ENCODE measurements at regions not wholly inside any gene's neighbourhood (a gene's known extent, or its start where the extent isn't known, plus 50 kb on each side); places are given as distances from the start of the nearest gene placed in this dataset.

- no peak for TF ChIP-seq MAX (CRISPR knock-in tag; IDR thresholded peaks at IDR 0.05)
- TF ChIP-seq ATF3 (CRISPR knock-in tag; conservative IDR thresholded peaks at IDR 0.05), result no peak
- no peak for TF ChIP-seq CTCF (IDR thresholded peaks at IDR 0.05)
- no peak for TF ChIP-seq USF2 (CRISPR knock-in tag; IDR thresholded peaks at IDR 0.05)
- no peak for TF ChIP-seq ZNF317 (CRISPR knock-in tag; IDR thresholded peaks at IDR 0.05; ENCODE audit: borderline replicate concordance, low read depth)
- TF ChIP-seq NFYB (CRISPR knock-in tag; conservative IDR thresholded peaks at IDR 0.05; ENCODE audit: low read depth), result no peak
- TF ChIP-seq E2F1 (CRISPR knock-in tag; IDR thresholded peaks at IDR 0.05), result no peak
- TF ChIP-seq CBFB (CRISPR knock-in tag; IDR thresholded peaks at IDR 0.05; ENCODE audit: low read depth), result no peak
- no peak for TF ChIP-seq ZMAT4 (CRISPR knock-in tag; IDR thresholded peaks at IDR 0.05)
- TF ChIP-seq NFE2L1 (CRISPR knock-in tag; IDR thresholded peaks at IDR 0.05), result no peak
- no peak for TF ChIP-seq E2F5 (CRISPR knock-in tag; IDR thresholded peaks at IDR 0.05)
- no peak for TF ChIP-seq NR2C2 (CRISPR knock-in tag; IDR thresholded peaks at IDR 0.05)
- no peak for TF ChIP-seq PRDM15 (CRISPR knock-in tag; IDR thresholded peaks at IDR 0.05)
- TF ChIP-seq FOXP4 (CRISPR knock-in tag; IDR thresholded peaks at IDR 0.05), result no peak
Measured at GRCh38 chr4:123858465-123858864, 461.9 kb downstream of the SPRY1 start.

Measured in WTC11 (cell line).